Upper lobe of right lung (tissue), 1 donor: ENCODE measurements at regions not wholly inside any gene's neighbourhood (a gene's known extent, or its start where the extent isn't known, plus 50 kb on each side); places are given as distances from the start of the nearest gene placed in this dataset.

Source experiments
- ATAC-seq: fragments of 200-7000 bp; cut with Tn5 transposase; one replicate; pipeline ENCODE4 v1.9.1; 2020; ENCODE audit warnings: mild to moderate bottlenecking, moderate library complexity
- DNase-seq: peaks from one replicate; pipeline ENCODE4 v3.0.0-alpha.2; 2020
- H3K27ac ChIP-seq: fragments of 200-600 bp; one replicate; pipeline ENCODE4 v1.8.0; 2022
- H3K27me3 ChIP-seq: fragments of 200-600 bp; one replicate; pipeline ENCODE4 v1.8.0; 2022; ENCODE audit warnings: mild to moderate bottlenecking
- H3K36me3 ChIP-seq: fragments of 200-600 bp; one replicate; pipeline ENCODE4 v1.8.0; 2022
- H3K4me1 ChIP-seq: fragments of 200-600 bp; one replicate; pipeline ENCODE4 v1.8.0; 2022
- H3K4me3 ChIP-seq: fragments of 200-600 bp; one replicate; pipeline ENCODE4 v1.8.0; 2022; ENCODE audit warnings: mild to moderate bottlenecking
- H3K9me3 ChIP-seq: fragments of 200-600 bp; one replicate; pipeline ENCODE4 v1.8.0; 2022
- CTCF ChIP-seq: fragments of 200-600 bp; IDR thresholded peaks from one replicate; pipeline ENCODE4 v1.8.0; 2022; ENCODE audit warnings: antibody characterized with exemption
- intact Hi-C: fragments of 100-400 bp; cut with DNase I; formaldehyde crosslinking; loops from one replicate; pipeline ENCODE4 v1.11.0; 2022
- donor health status: DM: no; HTN: yes; CAD: no; lungs with severe emphysema.

- H3K9me3 ChIP-seq, result no peaks in the 10 kb centered on the region
- intact Hi-C loops, result no loop called here
- DNase-seq, result peak; percentile 55
- H3K36me3 ChIP-seq, result no peaks in the 10 kb centered on the region
- no peak for ATAC-seq
- H3K27ac ChIP-seq, result no peak overlapping the region
- peaks cover 17% of the 10 kb centered on the region for H3K4me1 ChIP-seq
- H3K4me3 ChIP-seq, result no peak overlapping the region
- H3K27me3 ChIP-seq, result no peaks in the 10 kb centered on the region
- TF ChIP-seq CTCF, result no peak
Measured at GRCh38 chr16:85356157-85356556, 243.9 kb upstream of the CIBAR2 start.

- Histone ChIP-seq H3K9me3 (no peaks in the 10 kb centered on the region), H3K27me3 (no peaks in the 10 kb centered on the region), H3K27ac (no peak overlapping the region), H3K4me1 (peaks cover 14% of the 10 kb centered on the region), H3K4me3 (no peak overlapping the region), H3K36me3 (no peaks in the 10 kb centered on the region)
- intact Hi-C loops, result no loop called here
- TF ChIP-seq CTCF, result no peak
- ATAC-seq (no peak), DNase-seq (peak; percentile 44)
Measured at GRCh38 chr16:85357323-85357722, 245.1 kb upstream of the CIBAR2 start.

- intact Hi-C loops, result no loop called here
- H3K4me1 ChIP-seq, result peaks cover 14% of the 10 kb centered on the region
- ATAC-seq, result no peak
Measured at GRCh38 chr16:85357924-85358505, 245.7 kb upstream of the CIBAR2 start.

GRCh38 chr16:85358704-85359146, 246.5 kb upstream of the CIBAR2 start:
- Histone ChIP-seq H3K27ac (no peak overlapping the region), H3K9me3 (no peaks in the 10 kb centered on the region), H3K4me1 (peaks cover 14% of the 10 kb centered on the region), H3K27me3 (no peaks in the 10 kb centered on the region), H3K4me3 (no peak overlapping the region), H3K36me3 (no peaks in the 10 kb centered on the region)
- ATAC-seq, result no peak
- intact Hi-C loops, result no loop called here
- TF ChIP-seq CTCF, result no peak
- DNase-seq, result no peak

More at GRCh38 chr16:85357924-85358505, 245.7 kb upstream of the CIBAR2 start:
- Histone ChIP-seq H3K27me3 (no peaks in the 10 kb centered on the region), H3K27ac (no peak overlapping the region), H3K9me3 (no peaks in the 10 kb centered on the region), H3K4me3 (no peak overlapping the region), H3K36me3 (no peaks in the 10 kb centered on the region)
- no peak for TF ChIP-seq CTCF
- DNase-seq, result peak; percentile 51

GRCh38 chr16:85359147-85359822, 247.0 kb upstream of the CIBAR2 start:
- Histone ChIP-seq H3K4me3 (no peak overlapping the region), H3K4me1 (peaks cover 13% of the 10 kb centered on the region), H3K9me3 (no peaks in the 10 kb centered on the region), H3K27ac (no peak overlapping the region), H3K36me3 (no peaks in the 10 kb centered on the region), H3K27me3 (no peaks in the 10 kb centered on the region)
- TF ChIP-seq CTCF, result no peak
- intact Hi-C loops, result no loop called here
- ATAC-seq, result no peak
- DNase-seq, result peak; percentile 63
